ENCODE measurements at regions not wholly inside any gene's neighbourhood (a gene's known extent, or its start where the extent isn't known, plus 50 kb on each side); places are given as distances from the start of the nearest gene placed in this dataset.

DNA sequence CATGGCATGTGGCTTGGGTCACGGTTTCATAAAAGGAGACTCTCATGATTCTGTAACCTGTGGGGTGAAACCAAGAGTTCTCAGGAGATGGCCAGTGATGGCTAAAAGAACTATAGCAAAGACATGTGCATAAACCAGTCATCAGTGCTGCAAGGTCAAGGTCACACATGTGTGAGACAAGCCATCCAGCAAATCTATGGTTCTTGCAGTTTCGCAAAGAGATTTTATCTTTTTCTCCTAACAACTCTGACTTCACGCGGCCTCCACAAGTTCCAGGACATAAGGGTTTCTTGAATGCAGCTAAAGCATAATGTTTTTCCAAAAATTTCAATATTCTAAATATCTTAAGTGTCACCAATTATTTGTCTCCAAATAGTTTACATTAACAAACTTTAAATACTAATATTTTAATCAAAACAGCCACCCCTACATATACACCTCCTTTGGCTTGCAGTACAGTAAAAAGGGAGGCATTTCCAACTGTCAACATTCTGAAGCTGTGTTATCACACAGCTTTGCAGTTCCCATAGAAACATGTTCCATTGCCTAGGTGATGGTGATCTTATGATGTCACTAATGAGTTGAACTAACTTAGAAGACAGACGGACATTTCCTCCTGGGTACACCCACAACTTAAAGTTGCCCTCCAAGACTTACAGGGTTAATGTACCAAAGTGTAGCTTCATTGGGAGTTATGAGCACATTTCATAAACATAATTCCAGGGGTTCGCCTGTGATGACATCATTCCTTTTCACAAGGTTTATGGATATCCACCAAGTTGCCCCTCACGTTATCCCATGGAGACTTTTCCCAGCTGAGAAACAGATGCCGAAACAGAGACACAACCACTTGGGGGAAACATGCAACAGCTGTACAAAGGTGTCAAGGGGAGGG is 250.9 kb upstream of the PDE10A start:
- POLR2A ChIA-PET (ENCODE audit: unreplicated experiment), result no interaction called here
- Histone ChIP-seq H3K4me3 (ENCODE audit: low read length) (no peak overlapping the region), H3K27me3 (ENCODE audit: low read length) (peaks cover 22% of the 10 kb centered on the region; the same call in 1 of the 2 replicates), H3K27ac (ENCODE audit: low read length) (no peak overlapping the region), H2AFZ (ENCODE audit: low read length) (no peak overlapping the region), H3F3A (ENCODE audit: low read length, unreplicated experiment) (no peaks in the 10 kb centered on the region), H3K4me1 (ENCODE audit: insufficient read depth, low read length) (no peaks in the 10 kb centered on the region), H3K9me3 (ENCODE audit: low read length) (no peaks in the 10 kb centered on the region), H3K36me3 (ENCODE audit: low read depth, low read length) (no peaks in the 10 kb centered on the region), H4K20me1 (ENCODE audit: low read length) (no peaks in the 10 kb centered on the region), H3K9ac (ENCODE audit: low read length) (no peak overlapping the region), H3K9me2 (replicated peaks; ENCODE audit: low read length) (no peaks in the 10 kb centered on the region), H3K79me2 (ENCODE audit: low read length) (no peaks in the 10 kb centered on the region), H3K4me2 (ENCODE audit: low read length) (no peak overlapping the region)
- no peak for ATAC-seq
- CTCF ChIA-PET, result no interaction called here
- intact Hi-C loops (cut with micrococcal nuclease), result no loop called here
- BruUV-seq (replicated peaks), result no TSS peak
- no peak for TF ChIP-seq EZH2 (IDR thresholded peaks at IDR 0.05; ENCODE audit: low read length, unreplicated experiment)
- TF ChIP-seq EZH2phosphoT487 (IDR thresholded peaks at IDR 0.05; ENCODE audit: borderline replicate concordance, low read length), result no peak
- TF ChIP-seq, protein P1, sequence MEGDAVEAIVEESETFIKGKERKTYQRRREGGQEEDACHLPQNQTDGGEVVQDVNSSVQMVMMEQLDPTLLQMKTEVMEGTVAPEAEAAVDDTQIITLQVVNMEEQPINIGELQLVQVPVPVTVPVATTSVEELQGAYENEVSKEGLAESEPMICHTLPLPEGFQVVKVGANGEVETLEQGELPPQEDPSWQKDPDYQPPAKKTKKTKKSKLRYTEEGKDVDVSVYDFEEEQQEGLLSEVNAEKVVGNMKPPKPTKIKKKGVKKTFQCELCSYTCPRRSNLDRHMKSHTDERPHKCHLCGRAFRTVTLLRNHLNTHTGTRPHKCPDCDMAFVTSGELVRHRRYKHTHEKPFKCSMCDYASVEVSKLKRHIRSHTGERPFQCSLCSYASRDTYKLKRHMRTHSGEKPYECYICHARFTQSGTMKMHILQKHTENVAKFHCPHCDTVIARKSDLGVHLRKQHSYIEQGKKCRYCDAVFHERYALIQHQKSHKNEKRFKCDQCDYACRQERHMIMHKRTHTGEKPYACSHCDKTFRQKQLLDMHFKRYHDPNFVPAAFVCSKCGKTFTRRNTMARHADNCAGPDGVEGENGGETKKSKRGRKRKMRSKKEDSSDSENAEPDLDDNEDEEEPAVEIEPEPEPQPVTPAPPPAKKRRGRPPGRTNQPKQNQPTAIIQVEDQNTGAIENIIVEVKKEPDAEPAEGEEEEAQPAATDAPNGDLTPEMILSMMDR (conservative IDR thresholded peaks at IDR 0.05; ENCODE audit: low read depth, low read length), result no peak
- no peak for DNase-seq

DNA sequence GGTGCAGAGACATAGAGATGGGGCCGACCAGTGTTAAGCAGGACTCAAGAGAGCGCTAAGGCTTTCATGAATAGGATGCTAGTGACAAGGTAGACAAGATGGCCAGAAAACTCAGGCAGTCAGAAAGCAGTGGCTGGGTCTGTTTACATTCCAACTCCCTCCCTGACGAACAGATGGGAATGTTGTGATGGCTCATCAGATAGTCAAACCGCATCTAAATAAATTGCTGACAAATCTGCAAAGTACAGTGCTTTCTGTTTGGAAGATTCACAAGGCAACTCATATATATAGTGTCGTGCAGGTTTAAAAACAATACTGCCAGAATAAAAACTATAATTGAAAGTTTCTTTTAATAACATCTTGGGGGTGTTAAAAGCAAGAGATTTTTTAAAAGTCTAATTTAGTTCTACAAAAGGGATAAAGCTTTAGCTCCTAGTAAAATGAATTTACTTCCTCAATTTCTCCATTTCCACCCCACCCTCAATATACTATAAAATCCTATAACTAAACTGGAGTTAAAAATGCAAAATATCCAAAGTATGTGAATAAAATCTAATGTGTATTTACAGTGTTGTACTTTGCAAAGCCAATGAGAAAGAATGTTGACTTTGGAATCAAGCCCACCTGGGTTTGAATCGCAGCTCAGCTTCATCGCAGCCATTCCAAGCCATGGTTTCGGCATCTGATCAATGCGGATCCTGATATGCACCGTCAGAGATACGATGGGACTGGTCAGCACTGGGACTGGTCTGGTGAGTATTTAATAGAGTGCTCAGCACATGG is 247.3 kb upstream of the PDE10A start:
- POLR2A ChIA-PET (ENCODE audit: unreplicated experiment), result no interaction called here
- Histone ChIP-seq H3K9ac (ENCODE audit: low read length) (no peak overlapping the region), H4K20me1 (ENCODE audit: low read length) (no peaks in the 10 kb centered on the region), H3K9me3 (ENCODE audit: low read length) (no peaks in the 10 kb centered on the region), H3F3A (ENCODE audit: low read length, unreplicated experiment) (no peaks in the 10 kb centered on the region), H3K4me1 (ENCODE audit: insufficient read depth, low read length) (no peaks in the 10 kb centered on the region), H3K36me3 (ENCODE audit: low read depth, low read length) (no peaks in the 10 kb centered on the region), H2AFZ (ENCODE audit: low read length) (no peak overlapping the region), H3K27me3 (ENCODE audit: low read length) (no peaks in the 10 kb centered on the region), H3K9me2 (replicated peaks; ENCODE audit: low read length) (no peaks in the 10 kb centered on the region), H3K4me3 (ENCODE audit: low read length) (no peak overlapping the region), H3K27ac (ENCODE audit: low read length) (no peak overlapping the region), H3K79me2 (ENCODE audit: low read length) (no peaks in the 10 kb centered on the region), H3K4me2 (ENCODE audit: low read length) (no peak overlapping the region)
- no peak for TF ChIP-seq EZH2phosphoT487 (IDR thresholded peaks at IDR 0.05; ENCODE audit: borderline replicate concordance, low read length)
- no peak for ATAC-seq
- no TSS peak for BruUV-seq (replicated peaks)
- DNase-seq, result no peak
- intact Hi-C loops (cut with micrococcal nuclease), result no loop called here
- CTCF ChIA-PET, result no interaction called here

DNA sequence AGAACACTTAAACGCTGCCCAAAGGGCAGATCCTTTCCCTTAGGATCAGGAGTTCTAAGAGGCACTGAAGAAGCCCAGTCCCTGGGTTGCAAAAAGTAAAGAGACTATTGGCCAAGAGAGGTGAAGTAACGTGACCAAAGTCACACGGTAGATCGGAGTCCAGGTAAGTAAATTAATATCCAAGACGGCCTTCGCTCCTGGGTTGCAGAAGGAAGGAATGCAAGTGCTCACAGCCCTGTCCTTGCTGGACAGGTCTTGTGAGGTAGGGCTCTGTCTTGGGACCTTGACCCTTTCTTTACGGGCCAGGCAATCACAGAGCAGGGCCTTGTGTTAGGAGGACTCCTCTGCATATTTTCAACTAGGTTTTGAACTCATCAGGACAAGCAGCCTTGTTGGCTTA is 243.7 kb upstream of the PDE10A start:
- TF ChIP-seq, protein P1 (conservative IDR thresholded peaks at IDR 0.05; ENCODE audit: low read depth, low read length), result no peak
- TF ChIP-seq EZH2phosphoT487 (IDR thresholded peaks at IDR 0.05; ENCODE audit: borderline replicate concordance, low read length), result no peak
- no peak for TF ChIP-seq EZH2 (IDR thresholded peaks at IDR 0.05; ENCODE audit: low read length, unreplicated experiment)
- H3K27me3 ChIP-seq (ENCODE audit: low read length), result no peaks in the 10 kb centered on the region
- no peaks in the 10 kb centered on the region for H3F3A ChIP-seq (ENCODE audit: low read length, unreplicated experiment)
- CTCF ChIA-PET, result no interaction called here
- no peaks in the 10 kb centered on the region for H4K20me1 ChIP-seq (ENCODE audit: low read length)
- no peak for ATAC-seq
- no peak overlapping the region for H3K9ac ChIP-seq (ENCODE audit: low read length)
- no peak overlapping the region for H3K4me2 ChIP-seq (ENCODE audit: low read length)
- no peak overlapping the region for H3K27ac ChIP-seq (ENCODE audit: low read length)
- no peaks in the 10 kb centered on the region for H3K4me1 ChIP-seq (ENCODE audit: insufficient read depth, low read length)
- H3K4me3 ChIP-seq (ENCODE audit: low read length), result no peak overlapping the region
- intact Hi-C loops (cut with micrococcal nuclease), result no loop called here
- H2AFZ ChIP-seq (ENCODE audit: low read length), result no peak overlapping the region
- H3K36me3 ChIP-seq (ENCODE audit: low read depth, low read length), result no peaks in the 10 kb centered on the region
- no peak for DNase-seq
- no TSS peak for BruUV-seq (replicated peaks)
- POLR2A ChIA-PET (ENCODE audit: unreplicated experiment), result no interaction called here
- no peaks in the 10 kb centered on the region for H3K9me3 ChIP-seq (ENCODE audit: low read length)
- H3K79me2 ChIP-seq (ENCODE audit: low read length), result no peaks in the 10 kb centered on the region
- H3K9me2 ChIP-seq (replicated peaks; ENCODE audit: low read length), result no peaks in the 10 kb centered on the region
